Mesodermal cell (in vitro differentiated cells): ENCODE measurements at regions not wholly inside any gene's neighbourhood (a gene's known extent, or its start where the extent isn't known, plus 50 kb on each side); places are given as distances from the start of the nearest gene placed in this dataset.
A peak's percentile ranks its signal among the peaks of the same experiment; 100 is the strongest.

Experiments used
- H3K27ac ChIP-seq: 2 replicates; pipeline ENCODE4 v1.7.0; 2013; ENCODE audit warnings: mild to moderate bottlenecking, low read depth, low read length, moderate library complexity; ENCODE audit not compliant: severe bottlenecking
- H3K36me3 ChIP-seq: 2 replicates; pipeline ENCODE4 v1.7.1; 2013; ENCODE audit warnings: mild to moderate bottlenecking, low read length, moderate library complexity; ENCODE audit not compliant: control insufficient read depth, insufficient read depth
- H3K4me1 ChIP-seq: one replicate; pipeline ENCODE4 v1.7.1; 2013; ENCODE audit warnings: mild to moderate bottlenecking, low read length; ENCODE audit not compliant: insufficient read depth, control insufficient read depth, poor library complexity, severe bottlenecking
- H3K4me3 ChIP-seq: 2 replicates; pipeline ENCODE4 v1.7.0; 2013; ENCODE audit warnings: low read length, control low read depth, mild to moderate bottlenecking; ENCODE audit not compliant: insufficient read depth, poor library complexity, severe bottlenecking; ENCODE audit errors: extremely low read depth
- H3K9me3 ChIP-seq: 2 replicates; pipeline ENCODE4 v1.7.1; 2013; ENCODE audit warnings: mild to moderate bottlenecking, low read length, moderate library complexity; ENCODE audit not compliant: control insufficient read depth
- WGBS, 2 experiments: methylation state at CpG; one replicate each; pipeline ENCODE4 v1.1.5; 2013; ENCODE audit warnings: missing lambda C conversion rate in 2 of 2; ENCODE audit not compliant: insufficient coverage in 2 of 2; 5-methylcytosine and 5-hydroxymethylcytosine counted together

DNA sequence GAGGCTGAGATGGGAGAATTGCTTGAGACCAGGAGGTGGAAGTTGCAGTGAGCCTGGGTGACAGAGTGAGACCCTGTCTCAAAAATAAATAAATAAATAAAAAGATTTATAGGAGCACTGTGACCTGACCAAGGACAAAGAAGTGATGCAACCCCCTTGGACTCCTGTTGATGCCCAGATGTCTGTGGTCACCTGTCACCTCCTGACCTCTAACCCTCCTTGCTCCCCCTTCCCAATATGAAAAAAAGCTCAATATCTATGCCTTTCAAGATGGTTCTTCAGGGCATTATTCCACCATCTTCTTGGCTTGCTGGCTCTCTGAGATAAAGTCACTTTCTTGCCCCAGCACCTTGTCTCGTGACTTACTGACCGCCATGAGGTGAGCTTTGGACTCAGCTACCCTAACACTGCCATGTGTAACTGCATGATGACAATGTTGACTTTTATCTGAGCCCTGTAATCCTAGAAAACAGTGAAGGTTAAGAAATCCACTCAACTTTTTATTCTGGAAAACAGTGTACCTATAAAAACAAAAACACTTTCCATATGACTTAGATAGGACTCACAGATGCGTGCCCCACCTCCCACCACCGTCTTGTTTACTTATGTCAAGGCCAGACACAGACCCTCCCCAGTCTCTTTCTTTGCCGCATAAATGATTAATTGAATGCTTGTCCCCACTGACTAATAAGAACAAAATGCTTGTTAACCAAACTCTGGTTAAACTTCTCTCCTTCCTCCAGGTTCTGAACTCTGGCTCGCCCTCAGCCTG, 360.5 kb downstream of the BUD13 start:
- Histone ChIP-seq H3K4me1 (peaks cover 16% of the 10 kb centered on the region), H3K27ac (peak overlapping the region; percentile 8), H3K9me3 (no peaks in the 10 kb centered on the region)

GRCh38 chr11:116409238-116409637, 363.5 kb downstream of the BUD13 start:
- Histone ChIP-seq H3K4me1 (peaks cover 12% of the 10 kb centered on the region), H3K27ac (no peak overlapping the region), H3K9me3 (no peaks in the 10 kb centered on the region), H3K36me3 (no peaks in the 10 kb centered on the region), H3K4me3 (no peak overlapping the region)
- 100% methylated on average over 1 of the region's 4 CpGs for WGBS, 2 experiments

More for the DNA sequence above, 360.5 kb downstream of the BUD13 start:
- WGBS, 2 experiments, result 84 to 89% methylated on average over 6 of the region's 6 CpGs
- Histone ChIP-seq H3K36me3 (no peaks in the 10 kb centered on the region), H3K4me3 (no peak overlapping the region)

- 40 to 83% methylated on average over 1 of the region's 1 CpG for WGBS, 2 experiments
- Histone ChIP-seq H3K36me3 (no peaks in the 10 kb centered on the region), H3K4me3 (no peak overlapping the region), H3K27ac (no peak overlapping the region), H3K9me3 (no peaks in the 10 kb centered on the region), H3K4me1 (no peaks in the 10 kb centered on the region)
Measured at GRCh38 chr11:116406042-116406441, 366.7 kb downstream of the BUD13 start.

DNA sequence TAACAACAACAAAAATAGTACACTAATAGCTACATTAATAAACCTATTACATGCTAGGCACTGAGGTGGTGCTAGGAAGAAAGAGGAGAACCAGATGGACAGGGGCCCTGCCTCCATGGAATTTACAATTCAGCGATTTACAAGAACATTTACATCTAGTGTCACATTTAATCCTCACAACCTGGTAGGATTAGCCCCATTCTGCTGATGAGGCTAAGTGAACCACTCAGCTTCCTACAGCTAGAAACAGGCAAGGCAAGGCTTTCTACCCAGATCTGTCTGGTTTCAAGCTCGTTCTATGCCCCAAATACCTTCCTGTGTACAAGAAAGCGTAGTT, 368.4 kb downstream of the BUD13 start:
- Histone ChIP-seq H3K9me3 (no peaks in the 10 kb centered on the region), H3K4me1 (no peaks in the 10 kb centered on the region), H3K36me3 (no peaks in the 10 kb centered on the region), H3K27ac (no peak overlapping the region), H3K4me3 (no peak overlapping the region)
- 66 to 100% methylated on average over 1 to 3 of the region's 3 CpGs for WGBS, 2 experiments

- no peak overlapping the region for H3K4me3 ChIP-seq
- no peaks in the 10 kb centered on the region for H3K9me3 ChIP-seq
- no peaks in the 10 kb centered on the region for H3K4me1 ChIP-seq
- 80 to 100% methylated on average over 1 of the region's 4 CpGs for WGBS, 2 experiments
- no peaks in the 10 kb centered on the region for H3K36me3 ChIP-seq
- no peak overlapping the region for H3K27ac ChIP-seq
Measured at GRCh38 chr11:116403794-116404461, 368.9 kb downstream of the BUD13 start.

DNA sequence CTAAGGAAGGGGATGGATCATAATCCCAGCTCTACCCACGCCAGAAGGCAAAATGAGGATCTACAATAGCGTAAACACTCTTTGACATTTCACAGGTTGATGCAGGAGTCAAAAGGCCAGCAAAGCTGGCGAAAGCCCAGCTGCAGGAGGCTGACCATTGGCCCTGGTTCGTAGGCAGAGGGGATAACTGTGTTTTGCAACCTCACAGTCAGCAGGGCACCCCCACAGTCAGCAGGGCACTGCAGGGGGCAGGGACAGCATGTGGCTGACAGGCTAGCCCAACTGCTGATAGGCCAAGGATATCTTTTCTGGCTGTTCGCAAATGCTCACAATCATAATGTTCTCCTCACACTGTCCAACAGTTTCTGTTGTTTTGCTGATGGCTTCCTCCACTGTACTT, 372.7 kb downstream of the BUD13 start:
- H3K27ac ChIP-seq, result no peak overlapping the region
- 80 to 85% methylated on average over 4 to 5 of the region's 5 CpGs for WGBS, 2 experiments
- no peak overlapping the region for H3K4me3 ChIP-seq
- H3K36me3 ChIP-seq, result no peaks in the 10 kb centered on the region
- H3K9me3 ChIP-seq, result no peaks in the 10 kb centered on the region
- H3K4me1 ChIP-seq, result no peaks in the 10 kb centered on the region

GRCh38 chr11:116397602-116398084, 375.1 kb downstream of the BUD13 start:
- Histone ChIP-seq H3K4me3 (no peak overlapping the region), H3K36me3 (no peaks in the 10 kb centered on the region), H3K4me1 (no peaks in the 10 kb centered on the region), H3K9me3 (peaks cover 7% of the 10 kb centered on the region), H3K27ac (no peak overlapping the region)
- 60 to 80% methylated on average over 1 of the region's 4 CpGs for WGBS, 2 experiments

DNA sequence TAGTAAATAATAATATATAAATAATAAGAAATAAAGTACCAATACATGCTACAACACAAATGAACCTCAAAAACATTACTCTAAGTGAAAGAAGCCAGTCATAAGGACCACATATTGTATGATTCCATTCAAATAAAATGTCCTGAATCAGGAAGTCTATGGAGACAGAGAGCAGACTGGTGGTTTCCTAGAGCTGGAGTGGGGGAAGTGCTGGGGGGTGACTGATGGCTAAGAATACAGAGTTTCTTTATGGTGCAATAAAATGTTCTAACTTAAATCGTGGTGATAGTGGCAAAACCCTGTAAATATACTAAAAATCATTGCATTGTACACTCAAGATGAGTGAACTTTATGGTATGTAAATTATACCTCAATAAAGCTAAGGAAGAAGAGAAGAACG, 376.5 kb downstream of the BUD13 start:
- Histone ChIP-seq H3K4me3 (no peak overlapping the region), H3K27ac (no peak overlapping the region), H3K36me3 (no peaks in the 10 kb centered on the region), H3K4me1 (no peaks in the 10 kb centered on the region), H3K9me3 (peaks cover 7% of the 10 kb centered on the region)
- no CpG with 5 or more reads among the region's 2 CpGs for WGBS, 2 experiments

GRCh38 chr11:116394022-116394421, 378.8 kb downstream of the BUD13 start:
- no peak overlapping the region for H3K4me3 ChIP-seq
- no peak overlapping the region for H3K27ac ChIP-seq
- H3K9me3 ChIP-seq, result peaks cover 7% of the 10 kb centered on the region
- no peaks in the 10 kb centered on the region for H3K36me3 ChIP-seq
- no peaks in the 10 kb centered on the region for H3K4me1 ChIP-seq
- 100% methylated on average over 1 to 2 of the region's 3 CpGs for WGBS, 2 experiments

DNA sequence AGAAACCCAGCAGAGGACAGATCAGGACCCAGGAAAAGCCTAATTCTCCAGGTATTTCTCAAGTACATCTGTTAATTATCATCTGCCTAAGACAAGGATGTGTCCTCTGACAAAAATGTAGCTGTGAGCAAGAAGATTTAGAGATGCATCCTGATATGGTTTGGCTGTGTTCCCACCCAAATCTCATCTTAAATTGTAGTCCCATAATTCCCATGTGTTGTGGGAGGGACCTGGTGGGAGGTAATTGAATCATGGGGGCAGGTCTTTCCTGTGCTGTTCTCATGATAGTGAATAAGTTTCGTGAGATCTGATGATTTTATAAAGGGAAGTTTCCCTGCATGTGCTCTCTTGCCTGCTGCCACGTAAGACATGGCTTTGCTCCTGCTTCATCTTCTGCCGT, 381.8 kb downstream of the BUD13 start:
- Histone ChIP-seq H3K27ac (no peak overlapping the region), H3K36me3 (no peaks in the 10 kb centered on the region), H3K9me3 (peaks cover 7% of the 10 kb centered on the region), H3K4me3 (no peak overlapping the region), H3K4me1 (no peaks in the 10 kb centered on the region)
- WGBS, 2 experiments, result no CpG with 5 or more reads among the region's 3 CpGs

DNA sequence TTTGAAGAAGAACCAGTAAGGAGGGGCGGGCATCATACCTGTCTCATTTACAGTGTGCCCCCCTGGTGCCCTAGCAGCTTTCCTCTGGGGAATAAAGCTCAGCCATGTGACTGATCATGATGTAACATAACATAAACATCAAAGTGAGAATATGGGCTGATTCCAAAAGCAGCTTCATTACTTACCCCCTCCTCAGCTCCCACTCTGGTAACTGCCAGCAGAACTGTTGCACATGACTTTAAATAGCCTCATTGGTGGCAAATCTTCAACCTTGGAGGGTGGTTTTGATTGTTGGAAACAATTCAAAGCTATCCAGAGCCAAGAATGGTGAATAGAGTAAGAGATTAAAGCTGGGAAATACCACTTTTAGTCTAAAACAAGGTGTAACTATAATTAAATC, 384.6 kb downstream of the BUD13 start:
- Histone ChIP-seq H3K4me1 (no peaks in the 10 kb centered on the region), H3K36me3 (no peaks in the 10 kb centered on the region), H3K9me3 (peaks cover 2% of the 10 kb centered on the region), H3K27ac (no peak overlapping the region), H3K4me3 (no peak overlapping the region)
- WGBS, 2 experiments, result 83% methylated on average over 1 of the region's 1 CpG; no CpG with 5 or more reads in 1 of the 2 experiments
